Sigmoid colon (tissue), 6 donors: ENCODE measurements at regions not wholly inside any gene's neighbourhood (a gene's known extent, or its start where the extent isn't known, plus 50 kb on each side); places are given as distances from the start of the nearest gene placed in this dataset.

Experiments used
- DNase-seq: peaks from one replicate; pipeline ENCODE4 v3.0.0-alpha.2; 2019
- H3K27ac ChIP-seq, 4 donors: fragments of 200-600 bp; sonication (generic); one replicate each; pipeline ENCODE4 v1.5.1; 2016 to 2019; ENCODE audit warnings: mild to moderate bottlenecking in 1 of 4
- H3K27me3 ChIP-seq, 3 donors: fragments of 200-600 bp; sonication (generic); one replicate each; pipeline ENCODE4 v1.5.1; 2019; ENCODE audit warnings: mild to moderate bottlenecking in 1 of 3
- H3K36me3 ChIP-seq, 4 donors: fragments of 200-600 bp; sonication (generic); one replicate each; pipeline ENCODE4 v1.5.1; 2016 to 2019
- H3K4me1 ChIP-seq, 4 donors: fragments of 200-600 bp; sonication (generic); one replicate each; pipeline ENCODE4 v1.5.1; 2017 to 2019
- H3K4me3 ChIP-seq, 4 donors: fragments of 200-600 bp; sonication (generic); one replicate each; pipeline ENCODE4 v1.5.1; 2017 to 2019; ENCODE audit warnings: mild to moderate bottlenecking in 2 of 4, moderate library complexity in 1 of 4
- H3K9me3 ChIP-seq, 4 donors: fragments of 200-600 bp in 3 of 4; sonication (generic) in 3 of 4; one replicate each; pipeline versions ENCODE4 v1.5.1 to v1.6.1; 2013 to 2019
- EP300 ChIP-seq, 4 donors: sonication (generic); formaldehyde crosslinking; IDR thresholded peaks; one replicate each; pipeline ENCODE4 v1.6.1; 2017; ENCODE audit warnings: antibody characterized with exemption in 4 of 4
- POLR2A ChIP-seq, 2 donors: fragments of 450-650 bp; IDR thresholded peaks; one replicate each; pipeline ENCODE4 v1.6.1; 2016; ENCODE audit warnings: antibody characterized with exemption in 2 of 2, mild to moderate bottlenecking in 2 of 2, moderate library complexity in 2 of 2
- POLR2AphosphoS5 ChIP-seq, 4 donors: sonication (generic); formaldehyde crosslinking; IDR thresholded peaks; one replicate each; pipeline ENCODE4 v1.6.1; 2017; ENCODE audit warnings: antibody characterized with exemption in 4 of 4
- WGBS, 2 donors: extraction: QIAGEN DNeasy Blood & Tissue Kit; methylation state at CpG; one replicate each; pipeline ENCODE4 v1.1.7; 2013; 5-methylcytosine and 5-hydroxymethylcytosine counted together
- intact Hi-C: fragments of 100-400 bp; cut with DNase I; formaldehyde crosslinking; loops from one replicate; pipeline ENCODE4 v1.15.1; 2023
- TF ChIP-seq, protein P1 (sequence below), 4 experiments: fragments of 450-650 bp in 3 of 4; fragments of 200-600 bp in 1 of 4; IDR thresholded peaks; one replicate each; pipeline ENCODE4 v1.5.1; 2016 to 2019; ENCODE audit warnings: antibody characterized with exemption in 4 of 4, mild to moderate bottlenecking in 3 of 4, moderate library complexity in 2 of 4
- donor health status: healthy with polysubstance abuse.
- donor health status: healthy.

GRCh38 chr2:239608260-239608659, 207.4 kb upstream of the HDAC4 start:
- no peak for DNase-seq
- no peak overlapping the region for H3K27ac ChIP-seq
- intact Hi-C loops: no loop called here
- H3K27me3 ChIP-seq: peaks cover 0 to 4% (median 0%) of the 10 kb centered on the region in 3 donors
- no peaks in the 10 kb centered on the region for H3K9me3 ChIP-seq
- no peaks in the 10 kb centered on the region for H3K4me1 ChIP-seq
- 61 to 65% methylated on average over 6 of the region's 6 CpGs for WGBS, 2 donors
- H3K36me3 ChIP-seq: no peaks in the 10 kb centered on the region
- H3K4me3 ChIP-seq: no peak overlapping the region
- no peak for TF ChIP-seq POLR2A (IDR thresholded peaks at IDR 0.05)
- TF ChIP-seq, protein P1, sequence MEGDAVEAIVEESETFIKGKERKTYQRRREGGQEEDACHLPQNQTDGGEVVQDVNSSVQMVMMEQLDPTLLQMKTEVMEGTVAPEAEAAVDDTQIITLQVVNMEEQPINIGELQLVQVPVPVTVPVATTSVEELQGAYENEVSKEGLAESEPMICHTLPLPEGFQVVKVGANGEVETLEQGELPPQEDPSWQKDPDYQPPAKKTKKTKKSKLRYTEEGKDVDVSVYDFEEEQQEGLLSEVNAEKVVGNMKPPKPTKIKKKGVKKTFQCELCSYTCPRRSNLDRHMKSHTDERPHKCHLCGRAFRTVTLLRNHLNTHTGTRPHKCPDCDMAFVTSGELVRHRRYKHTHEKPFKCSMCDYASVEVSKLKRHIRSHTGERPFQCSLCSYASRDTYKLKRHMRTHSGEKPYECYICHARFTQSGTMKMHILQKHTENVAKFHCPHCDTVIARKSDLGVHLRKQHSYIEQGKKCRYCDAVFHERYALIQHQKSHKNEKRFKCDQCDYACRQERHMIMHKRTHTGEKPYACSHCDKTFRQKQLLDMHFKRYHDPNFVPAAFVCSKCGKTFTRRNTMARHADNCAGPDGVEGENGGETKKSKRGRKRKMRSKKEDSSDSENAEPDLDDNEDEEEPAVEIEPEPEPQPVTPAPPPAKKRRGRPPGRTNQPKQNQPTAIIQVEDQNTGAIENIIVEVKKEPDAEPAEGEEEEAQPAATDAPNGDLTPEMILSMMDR (IDR thresholded peaks at IDR 0.05): no peak
- TF ChIP-seq EP300 (IDR thresholded peaks at IDR 0.05): no peak
- no peak for TF ChIP-seq POLR2AphosphoS5 (IDR thresholded peaks at IDR 0.05)

DNA sequence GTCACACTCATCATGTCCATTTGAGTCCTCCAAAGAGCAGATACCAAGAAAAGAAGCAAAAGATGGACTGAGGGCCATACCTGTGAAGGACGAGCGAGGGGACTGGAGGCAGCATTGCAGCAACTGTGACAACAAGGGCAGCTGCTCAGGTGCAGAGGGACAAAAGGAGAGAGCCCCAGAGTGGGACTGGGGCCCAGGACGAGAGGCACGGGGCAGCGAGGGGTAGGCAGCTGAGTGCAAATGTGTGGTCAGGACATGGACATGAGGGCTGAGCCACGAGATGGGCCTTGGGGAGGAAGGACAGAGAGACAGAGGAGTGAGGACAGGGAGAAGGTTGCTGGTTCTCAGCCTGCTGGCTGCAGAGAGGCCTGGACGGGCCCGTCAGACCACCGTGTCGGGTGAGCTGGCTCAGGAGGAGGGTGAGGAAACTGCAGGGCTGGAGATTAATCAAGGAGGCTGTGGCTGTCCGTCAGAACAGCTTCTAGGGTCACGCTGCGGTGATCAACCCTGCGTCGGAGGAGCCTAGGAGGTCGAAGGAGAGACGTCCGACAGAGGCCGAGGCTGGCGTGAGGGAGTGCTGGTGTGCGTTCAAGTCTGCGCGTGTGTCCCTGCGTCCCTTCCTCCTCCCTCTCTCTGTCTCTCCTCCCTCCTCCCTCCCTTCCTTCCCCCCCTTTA, 206.8 kb upstream of the HDAC4 start:
- DNase-seq: peak; percentile 43
- no peak overlapping the region for H3K4me3 ChIP-seq
- intact Hi-C loops: no loop called here
- no peaks in the 10 kb centered on the region for H3K9me3 ChIP-seq
- no peak overlapping the region for H3K27ac ChIP-seq
- peaks cover 0 to 4% (median 0%) of the 10 kb centered on the region in 3 donors for H3K27me3 ChIP-seq
- TF ChIP-seq POLR2A (IDR thresholded peaks at IDR 0.05) (no peak), EP300 (IDR thresholded peaks at IDR 0.05) (no peak), POLR2AphosphoS5 (IDR thresholded peaks at IDR 0.05) (no peak)
- TF ChIP-seq, protein P1 (IDR thresholded peaks at IDR 0.05): no peak
- no peaks in the 10 kb centered on the region for H3K4me1 ChIP-seq
- 75 to 76% methylated on average over 24 of the region's 24 CpGs for WGBS, 2 donors
- no peaks in the 10 kb centered on the region for H3K36me3 ChIP-seq

DNA sequence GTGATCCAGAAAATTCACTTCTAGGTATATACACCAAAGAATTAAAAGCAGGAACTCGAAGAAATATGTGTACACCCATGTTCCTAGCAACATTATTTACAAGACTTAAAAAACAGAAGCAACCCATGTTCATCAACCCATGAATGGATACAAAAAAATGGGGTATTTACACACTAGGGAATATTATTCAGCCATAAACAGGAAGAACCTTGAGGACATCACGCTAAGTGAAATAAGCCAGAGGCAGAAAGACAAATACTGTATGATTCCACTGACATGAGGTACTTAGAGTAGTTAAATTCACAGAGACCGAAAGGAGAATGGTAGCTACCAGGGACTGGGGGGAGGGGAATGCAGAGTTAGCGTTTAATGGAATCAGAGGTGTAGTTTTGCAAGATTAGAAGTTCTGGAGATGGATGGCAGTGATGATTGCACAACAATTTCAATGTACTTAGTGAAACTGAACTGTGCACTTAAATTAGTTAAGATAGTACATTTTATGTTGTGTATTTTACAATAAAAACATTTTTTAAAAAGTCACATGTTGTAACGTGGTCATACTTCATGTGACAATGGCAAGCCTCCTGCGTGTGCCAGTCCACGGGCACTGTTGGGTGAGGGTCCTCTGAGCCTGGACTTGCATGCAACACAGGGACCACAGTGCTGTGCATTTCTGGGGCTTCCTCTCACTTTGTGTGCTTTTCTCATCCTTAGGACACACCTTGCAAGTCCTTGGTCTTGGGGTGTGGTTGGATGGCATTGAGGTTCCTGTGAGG, 206.1 kb upstream of the HDAC4 start:
- no peak for DNase-seq
- no peaks in the 10 kb centered on the region for H3K9me3 ChIP-seq
- WGBS, 2 donors: 78 to 85% methylated on average over 7 of the region's 7 CpGs
- TF ChIP-seq EP300 (IDR thresholded peaks at IDR 0.05) (no peak), POLR2AphosphoS5 (IDR thresholded peaks at IDR 0.05) (no peak), POLR2A (IDR thresholded peaks at IDR 0.05) (no peak)
- no peaks in the 10 kb centered on the region for H3K36me3 ChIP-seq
- intact Hi-C loops: no loop called here
- peaks cover 0 to 4% (median 0%) of the 10 kb centered on the region in 3 donors for H3K27me3 ChIP-seq
- no peak overlapping the region for H3K4me3 ChIP-seq
- no peaks in the 10 kb centered on the region for H3K4me1 ChIP-seq
- no peak overlapping the region for H3K27ac ChIP-seq

GRCh38 chr2:239605976-239606375, 205.2 kb upstream of the HDAC4 start:
- Histone ChIP-seq H3K4me3 (no peak overlapping the region), H3K4me1 (no peaks in the 10 kb centered on the region), H3K27ac (no peak overlapping the region), H3K36me3 (no peaks in the 10 kb centered on the region), H3K9me3 (no peaks in the 10 kb centered on the region), H3K27me3 (peaks cover 0 to 4% (median 0%) of the 10 kb centered on the region in 3 donors)
- TF ChIP-seq POLR2A (IDR thresholded peaks at IDR 0.05) (no peak), EP300 (IDR thresholded peaks at IDR 0.05) (no peak), POLR2AphosphoS5 (IDR thresholded peaks at IDR 0.05) (no peak)
- TF ChIP-seq, protein P1 (IDR thresholded peaks at IDR 0.05): no peak
- WGBS, 2 donors: 43 to 59% methylated on average over 5 of the region's 5 CpGs
- intact Hi-C loops: no loop called here
- DNase-seq: peak; percentile 60

- Histone ChIP-seq H3K27me3 (peaks cover 0 to 4% (median 0%) of the 10 kb centered on the region in 3 donors), H3K4me1 (no peaks in the 10 kb centered on the region), H3K36me3 (no peaks in the 10 kb centered on the region), H3K9me3 (no peaks in the 10 kb centered on the region), H3K27ac (no peak overlapping the region), H3K4me3 (no peak overlapping the region)
- DNase-seq: no peak
- TF ChIP-seq EP300 (IDR thresholded peaks at IDR 0.05) (no peak), POLR2AphosphoS5 (IDR thresholded peaks at IDR 0.05) (no peak)
- intact Hi-C loops: no loop called here
- 77 to 86% methylated on average over 6 of the region's 6 CpGs for WGBS, 2 donors
Observed at GRCh38 chr2:239605409-239605808, 204.6 kb upstream of the HDAC4 start.
